HEK293 (cell line): ENCODE measurements at regions not wholly inside any gene's neighbourhood (a gene's known extent, or its start where the extent isn't known, plus 50 kb on each side); places are given as distances from the start of the nearest gene placed in this dataset.
A peak's percentile ranks its signal among the peaks of the same experiment; 100 is the strongest.

Source experiments
- CTCF ChIA-PET: fragments of 350-600 bp; formaldehyde crosslinking; extraction: SDS; loops from one replicate; lab custom pipeline; 2021; ENCODE audit warnings: antibody characterized with exemption; lab: Yijun Ruan, JAX
- POLR2A ChIA-PET: fragments of 300-600 bp; formaldehyde crosslinking; extraction: SDS; loops from one replicate; lab custom pipeline; 2020; ENCODE audit warnings: antibody characterized with exemption, inconsistent platforms; lab: Yijun Ruan, JAX
- H3K27ac ChIP-seq: fragments of 200-500 bp; sonication (Bioruptor generic); 2 replicates; pipeline ENCODE4 v1.5.1; 2014; ENCODE audit warnings: low read depth, low read length, control low read depth, inconsistent platforms; ENCODE audit errors: extremely low read depth
- H3K36me3 ChIP-seq, 2 experiments: fragments of 200-500 bp in 1 of 2; sonication (Bioruptor generic) in 1 of 2; 1 replicate in 1 of 2; 2 replicates in 1 of 2; pipeline ENCODE4 v1.5.1; 2014 to 2017; ENCODE audit warnings: inconsistent platforms in 2 of 2, low read length in 2 of 2; ENCODE audit not compliant: control insufficient read depth in 2 of 2, insufficient read depth in 1 of 2
- H3K4me1 ChIP-seq: fragments of 200-500 bp; sonication (Bioruptor generic); 2 replicates; pipeline ENCODE4 v1.5.1; 2014; ENCODE audit warnings: mild to moderate bottlenecking, low read length, inconsistent platforms; ENCODE audit not compliant: control insufficient read depth, insufficient read depth
- H3K4me3 ChIP-seq: 2 replicates; pipeline ENCODE4 v1.5.1; 2011; ENCODE audit warnings: low read depth, mild to moderate bottlenecking, control low read depth, low read length, moderate library complexity
- H3K9me3 ChIP-seq: fragments of 200-500 bp; sonication (Bioruptor generic); 2 replicates; pipeline ENCODE4 v1.5.1; 2014; ENCODE audit warnings: low read depth, low read length, inconsistent platforms; ENCODE audit not compliant: control insufficient read depth, insufficient read depth
- SETDB1 ChIP-seq: IDR thresholded peaks from one replicate; pipeline ENCODE4 v1.6.1; 2017; ENCODE audit warnings: mild to moderate bottlenecking, low read length, moderate library complexity, mixed read lengths; ENCODE audit not compliant: insufficient read length
- TRIM28 ChIP-seq: IDR thresholded peaks from 2 replicates; pipeline ENCODE4 v1.6.1; 2011; ENCODE audit warnings: low read length, control low read depth, borderline replicate concordance
- ZBTB20 ChIP-seq: fragments of 450-650 bp; formaldehyde crosslinking; IDR thresholded peaks from 2 replicates; pipeline ENCODE4 v1.5.1; 2016; ENCODE audit warnings: missing biosample characterization, missing genetic modification characterization
- ZIC2 ChIP-seq: fragments of 450-650 bp; formaldehyde crosslinking; IDR thresholded peaks from 2 replicates; pipeline ENCODE4 v1.5.1; 2016; ENCODE audit warnings: missing biosample characterization, missing genetic modification characterization
- ZNF10 ChIP-seq: fragments of 450-650 bp; formaldehyde crosslinking; IDR thresholded peaks from 2 replicates; pipeline ENCODE4 v1.5.1; 2017; ENCODE audit warnings: missing biosample characterization, missing genetic modification characterization
- ZNF2 ChIP-seq: fragments of 450-650 bp; formaldehyde crosslinking; IDR thresholded peaks from 2 replicates; pipeline ENCODE4 v1.5.1; 2016; ENCODE audit warnings: missing biosample characterization, missing genetic modification characterization
- ZNF239 ChIP-seq: fragments of 450-650 bp; formaldehyde crosslinking; IDR thresholded peaks from 2 replicates; pipeline ENCODE4 v1.5.1; 2016; ENCODE audit warnings: missing biosample characterization, missing genetic modification characterization
- ZNF391 ChIP-seq: fragments of 450-650 bp; formaldehyde crosslinking; IDR thresholded peaks from 2 replicates; pipeline ENCODE4 v1.5.1; 2016; ENCODE audit warnings: low read depth, missing biosample characterization, missing genetic modification characterization, borderline replicate concordance
- ZNF426 ChIP-seq: fragments of 450-650 bp; formaldehyde crosslinking; IDR thresholded peaks from 2 replicates; pipeline ENCODE4 v1.5.1; 2017; ENCODE audit warnings: missing biosample characterization, missing genetic modification characterization, mild to moderate bottlenecking, inconsistent platforms, moderate library complexity
- ZNF433 ChIP-seq: fragments of 450-650 bp; formaldehyde crosslinking; IDR thresholded peaks from 2 replicates; pipeline ENCODE4 v1.5.1; 2016; ENCODE audit warnings: missing biosample characterization, missing genetic modification characterization, low read depth
- ZNF521 ChIP-seq: fragments of 450-650 bp; formaldehyde crosslinking; IDR thresholded peaks from 2 replicates; pipeline ENCODE4 v1.5.1; 2017; ENCODE audit warnings: missing biosample characterization, mild to moderate bottlenecking, missing genetic modification characterization
- ZNF549 ChIP-seq: fragments of 450-650 bp; IDR thresholded peaks from 2 replicates; pipeline ENCODE4 v1.5.1; 2018; ENCODE audit warnings: missing biosample characterization, missing genetic modification characterization, mild to moderate bottlenecking, inconsistent platforms, moderate library complexity
- ZNF776 ChIP-seq: fragments of 450-650 bp; formaldehyde crosslinking; IDR thresholded peaks from 2 replicates; pipeline ENCODE4 v1.5.0; 2017; ENCODE audit warnings: missing biosample characterization, missing genetic modification characterization, borderline replicate concordance
- ZNF777 ChIP-seq: fragments of 450-650 bp; formaldehyde crosslinking; IDR thresholded peaks from 2 replicates; pipeline ENCODE4 v1.5.1; 2017; ENCODE audit warnings: missing biosample characterization, missing genetic modification characterization, borderline replicate concordance
- ZNF837 ChIP-seq: fragments of 450-650 bp; formaldehyde crosslinking; IDR thresholded peaks from 2 replicates; pipeline ENCODE4 v1.5.1; 2016; ENCODE audit warnings: missing biosample characterization, missing genetic modification characterization
- ZSCAN30 ChIP-seq: fragments of 450-650 bp; IDR thresholded peaks from 2 replicates; pipeline ENCODE4 v1.5.1; 2018; ENCODE audit warnings: missing biosample characterization, mild to moderate bottlenecking, missing genetic modification characterization, moderate library complexity
- TF ChIP-seq, protein P1 (sequence below): fragments of 450-650 bp; formaldehyde crosslinking; IDR thresholded peaks from 2 replicates; pipeline ENCODE4 v1.5.1; 2016; ENCODE audit warnings: missing biosample characterization, missing genetic modification characterization
- TF ChIP-seq, protein P2 (sequence below): fragments of 450-650 bp; formaldehyde crosslinking; IDR thresholded peaks from 2 replicates; pipeline ENCODE4 v1.5.1; 2016; ENCODE audit warnings: missing biosample characterization, missing genetic modification characterization, low read depth
- TF ChIP-seq, protein P3 (sequence below): fragments of 450-650 bp; IDR thresholded peaks from 2 replicates; pipeline ENCODE4 v1.5.1; 2018; ENCODE audit warnings: missing biosample characterization, missing genetic modification characterization

DNA sequence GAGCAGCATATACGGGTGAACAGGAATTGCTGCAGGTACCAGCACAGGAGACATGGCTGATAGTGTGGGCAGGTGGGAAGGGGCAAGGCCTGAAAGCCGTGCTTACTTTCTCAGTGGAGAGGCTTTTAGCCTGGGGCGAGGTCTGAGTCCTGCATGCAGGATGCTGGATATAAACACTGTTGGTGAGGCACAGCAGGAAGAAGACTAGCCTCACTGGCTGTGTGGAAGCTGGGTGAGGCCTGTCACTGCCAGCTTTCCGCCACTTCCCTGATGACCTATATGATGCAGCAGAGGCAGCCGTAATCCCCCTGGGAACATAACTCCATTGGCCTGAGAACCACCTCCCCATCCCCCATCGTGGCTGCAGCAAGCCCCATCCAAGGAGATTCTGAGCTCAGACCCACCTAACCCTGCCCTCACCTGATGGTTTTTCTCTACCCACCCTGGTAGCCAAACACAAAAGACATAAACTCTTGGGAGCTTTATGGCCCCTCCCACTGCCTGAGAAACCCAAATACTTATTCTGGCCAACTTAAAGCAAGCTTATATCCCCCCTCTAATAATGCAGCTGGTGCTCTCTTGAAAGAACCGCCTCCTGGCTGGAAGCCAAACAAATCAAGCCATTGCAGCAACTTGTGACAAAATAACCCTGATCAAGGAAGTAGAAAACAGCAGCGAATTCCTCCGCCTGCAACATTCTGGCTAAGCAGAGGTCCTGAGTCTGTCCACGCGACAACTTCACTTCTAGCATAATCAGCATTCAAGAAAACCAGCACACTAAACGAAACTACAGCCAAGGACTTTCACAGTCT is 54.6 kb upstream of the DSC1 start:
- CTCF ChIA-PET = interaction anchor here (0.5 to 1.0 kb wide), 4 partner anchors 14 to 524 kb away, joined by 3 read pairs; no protein-coding TSS in a partner anchor

DNA sequence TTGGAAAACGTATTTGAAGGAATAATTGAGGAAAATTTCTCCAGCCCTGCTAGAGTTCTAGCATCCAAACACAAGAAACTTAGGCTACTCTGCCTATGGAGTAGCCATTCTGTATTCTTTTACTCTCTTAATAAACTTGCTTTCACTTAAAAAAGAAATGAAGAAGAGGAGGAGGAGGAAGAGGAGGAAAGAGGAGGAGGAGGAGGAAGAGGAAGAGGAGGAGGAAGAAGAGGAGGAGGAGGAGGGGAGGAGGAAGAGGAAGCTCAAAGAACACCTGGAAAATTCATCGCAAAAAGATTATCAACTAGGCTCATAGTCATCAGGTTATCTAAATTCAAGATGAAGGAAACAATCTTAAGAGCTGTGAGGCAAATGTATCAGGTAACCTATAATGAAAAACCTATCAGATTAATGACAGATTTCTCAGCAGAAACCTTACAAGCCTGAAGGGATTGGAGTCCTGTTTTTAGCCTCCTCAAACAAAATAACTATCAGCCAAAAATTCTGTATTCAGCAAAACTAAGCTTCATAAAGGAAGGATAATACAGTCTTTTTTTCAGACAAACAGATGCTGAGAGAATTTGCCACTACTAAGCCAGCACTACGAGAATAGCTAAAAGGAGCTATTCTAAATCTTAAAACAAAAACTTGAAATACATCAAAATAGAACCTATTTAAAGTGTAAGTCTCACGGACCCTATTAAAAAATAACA is 56.2 kb upstream of the DSC1 start:
- CTCF ChIA-PET = interaction anchor here (0.6 to 1.6 kb wide), 3 partner anchors 23 to 853 kb away, joined by 3 to 7 read pairs (median 4); no protein-coding TSS in a partner anchor
- Histone ChIP-seq H3K27ac (no peak overlapping the region), H3K4me3 (no peak overlapping the region), H3K36me3 (no peaks in the 10 kb centered on the region), H3K4me1 (0 out of 2 replicates have a peak, but pooled peaks cover 2% of the 10 kb centered on the region), H3K9me3 (no peaks in the 10 kb centered on the region)
- TF ChIP-seq ZNF391 (tag by site-specific recombination) = no peak
- no peak for TF ChIP-seq ZBTB20
- TF ChIP-seq ZNF521 (tag by site-specific recombination) = no peak
- peak; percentile 54; the same call in 1 of the 2 replicates for TF ChIP-seq TRIM28
- TF ChIP-seq, protein P1, sequence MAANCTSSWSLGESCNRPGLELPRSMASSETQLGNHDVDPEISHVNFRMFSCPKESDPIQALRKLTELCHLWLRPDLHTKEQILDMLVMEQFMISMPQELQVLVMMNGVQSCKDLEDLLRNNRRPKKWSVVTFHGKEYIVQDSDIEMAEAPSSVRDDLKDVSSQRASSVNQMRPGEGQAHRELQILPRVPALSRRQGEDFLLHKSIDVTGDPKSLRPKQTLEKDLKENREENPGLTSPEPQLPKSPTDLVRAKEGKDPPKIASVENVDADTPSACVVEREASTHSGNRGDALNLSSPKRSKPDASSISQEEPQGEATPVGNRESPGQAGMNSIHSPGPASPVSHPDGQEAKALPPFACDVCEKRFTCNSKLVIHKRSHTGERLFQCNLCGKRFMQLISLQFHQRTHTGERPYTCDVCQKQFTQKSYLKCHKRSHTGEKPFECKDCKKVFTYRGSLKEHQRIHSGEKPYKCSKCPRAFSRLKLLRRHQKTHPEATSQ = no peak
- TF ChIP-seq, protein P2, sequence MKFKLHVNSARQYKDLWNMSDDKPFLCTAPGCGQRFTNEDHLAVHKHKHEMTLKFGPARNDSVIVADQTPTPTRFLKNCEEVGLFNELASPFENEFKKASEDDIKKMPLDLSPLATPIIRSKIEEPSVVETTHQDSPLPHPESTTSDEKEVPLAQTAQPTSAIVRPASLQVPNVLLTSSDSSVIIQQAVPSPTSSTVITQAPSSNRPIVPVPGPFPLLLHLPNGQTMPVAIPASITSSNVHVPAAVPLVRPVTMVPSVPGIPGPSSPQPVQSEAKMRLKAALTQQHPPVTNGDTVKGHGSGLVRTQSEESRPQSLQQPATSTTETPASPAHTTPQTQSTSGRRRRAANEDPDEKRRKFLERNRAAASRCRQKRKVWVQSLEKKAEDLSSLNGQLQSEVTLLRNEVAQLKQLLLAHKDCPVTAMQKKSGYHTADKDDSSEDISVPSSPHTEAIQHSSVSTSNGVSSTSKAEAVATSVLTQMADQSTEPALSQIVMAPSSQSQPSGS (tag by site-specific recombination) = no peak
- no peak for TF ChIP-seq ZNF2
- no peak for TF ChIP-seq ZNF549 (tag by site-specific recombination)
- TF ChIP-seq, protein P3, sequence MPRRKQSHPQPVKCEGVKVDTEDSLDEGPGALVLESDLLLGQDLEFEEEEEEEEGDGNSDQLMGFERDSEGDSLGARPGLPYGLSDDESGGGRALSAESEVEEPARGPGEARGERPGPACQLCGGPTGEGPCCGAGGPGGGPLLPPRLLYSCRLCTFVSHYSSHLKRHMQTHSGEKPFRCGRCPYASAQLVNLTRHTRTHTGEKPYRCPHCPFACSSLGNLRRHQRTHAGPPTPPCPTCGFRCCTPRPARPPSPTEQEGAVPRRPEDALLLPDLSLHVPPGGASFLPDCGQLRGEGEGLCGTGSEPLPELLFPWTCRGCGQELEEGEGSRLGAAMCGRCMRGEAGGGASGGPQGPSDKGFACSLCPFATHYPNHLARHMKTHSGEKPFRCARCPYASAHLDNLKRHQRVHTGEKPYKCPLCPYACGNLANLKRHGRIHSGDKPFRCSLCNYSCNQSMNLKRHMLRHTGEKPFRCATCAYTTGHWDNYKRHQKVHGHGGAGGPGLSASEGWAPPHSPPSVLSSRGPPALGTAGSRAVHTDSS = peak; percentile 95
- TF ChIP-seq ZNF837 (tag by site-specific recombination) = no peak
- no peak for TF ChIP-seq ZSCAN30
- peak; percentile 92 for TF ChIP-seq SETDB1
- POLR2A ChIA-PET = no interaction called here

More for the DNA sequence above, 54.6 kb upstream of the DSC1 start:
- Histone ChIP-seq H3K9me3 (no peaks in the 10 kb centered on the region), H3K27ac (no peak overlapping the region), H3K4me1 (0 out of 2 replicates have a peak, but pooled peaks cover 2% of the 10 kb centered on the region), H3K36me3 (no peaks in the 10 kb centered on the region), H3K4me3 (no peak overlapping the region)
- POLR2A ChIA-PET = interaction anchor here (0.7 kb wide), 1 partner anchor 10 kb away, joined by 3 read pairs; no protein-coding TSS in a partner anchor
- no peak for TF ChIP-seq ZNF426 (tag by site-specific recombination)
- TF ChIP-seq ZNF776 (tag by site-specific recombination) = no peak
- TF ChIP-seq ZNF777 (tag by site-specific recombination) = no peak
- 0 out of 2 replicates have a peak, but pooled peaks have one; percentile 14 for TF ChIP-seq ZNF10 (tag by site-specific recombination)
- no peak for TF ChIP-seq ZNF239 (tag by site-specific recombination)
- peak; percentile 65 for TF ChIP-seq ZIC2
- TF ChIP-seq TRIM28 = 0 out of 2 replicates have a peak, but pooled peaks have one; percentile 9
- TF ChIP-seq ZNF433 (tag by site-specific recombination) = no peak
